Glutamatergic neuron (in vitro differentiated cells): ENCODE measurements at regions not wholly inside any gene's neighbourhood (a gene's known extent, or its start where the extent isn't known, plus 50 kb on each side); places are given as distances from the start of the nearest gene placed in this dataset.
A peak's percentile ranks its signal among the peaks of the same experiment; 100 is the strongest.

Experiments
- DNase-seq: peaks from one replicate; pipeline ENCODE4 v3.0.0; 2022
- H3K27ac Mint-ChIP-seq: one replicate; pipeline ENCODE4 v1.8.0; 2020; ENCODE audit warnings: mild to moderate bottlenecking, mixed read lengths, inconsistent platforms; ENCODE audit not compliant: unreplicated experiment
- H3K27me3 Mint-ChIP-seq: one replicate; pipeline ENCODE4 v1.8.0; 2020; ENCODE audit warnings: mild to moderate bottlenecking, moderate library complexity, mixed read lengths, inconsistent platforms; ENCODE audit not compliant: unreplicated experiment
- H3K36me3 Mint-ChIP-seq: one replicate; pipeline ENCODE4 v1.8.0; 2020; ENCODE audit warnings: mild to moderate bottlenecking, mixed read lengths, inconsistent platforms; ENCODE audit not compliant: unreplicated experiment
- H3K4me1 Mint-ChIP-seq: one replicate; pipeline ENCODE4 v1.8.0; 2020; ENCODE audit warnings: mild to moderate bottlenecking, low read depth, mixed read lengths, inconsistent platforms; ENCODE audit not compliant: unreplicated experiment
- H3K4me3 Mint-ChIP-seq: one replicate; pipeline ENCODE4 v1.8.0; 2020; ENCODE audit warnings: mild to moderate bottlenecking, mixed read lengths, inconsistent platforms; ENCODE audit not compliant: unreplicated experiment
- H3K9me3 Mint-ChIP-seq: one replicate; pipeline ENCODE4 v1.8.0; 2020; ENCODE audit warnings: mild to moderate bottlenecking, moderate library complexity, mixed read lengths, inconsistent platforms; ENCODE audit not compliant: unreplicated experiment
- CTCF ChIP-seq: fragments of 200-600 bp; sonication (generic); IDR thresholded peaks from one replicate; pipeline ENCODE4 v1.5.0; 2021; ENCODE audit not compliant: partially characterized antibody, unreplicated experiment

- DNase-seq: no peak
- H3K27ac Mint-ChIP-seq: no peak overlapping the region
- H3K27me3 Mint-ChIP-seq: no peaks in the 10 kb centered on the region
- no peaks in the 10 kb centered on the region for H3K36me3 Mint-ChIP-seq
- H3K4me1 Mint-ChIP-seq: peaks cover 27% of the 10 kb centered on the region
- no peak for TF ChIP-seq CTCF
- H3K4me3 Mint-ChIP-seq: no peak overlapping the region
- H3K9me3 Mint-ChIP-seq: peaks cover 2% of the 10 kb centered on the region
Measured at GRCh38 chr3:34852844-34853439, 786.4 kb upstream of the ARPP21 start.

- DNase-seq: no peak
- Mint-ChIP-seq H3K36me3 (no peaks in the 10 kb centered on the region), H3K9me3 (peaks cover 2% of the 10 kb centered on the region), H3K27me3 (no peaks in the 10 kb centered on the region), H3K27ac (peak overlapping the region; percentile 98), H3K4me1 (peaks cover 28% of the 10 kb centered on the region), H3K4me3 (peak overlapping the region; percentile 58)
- TF ChIP-seq CTCF: no peak
Measured at GRCh38 chr3:34856081-34856947, 783.0 kb upstream of the ARPP21 start.

- no peaks in the 10 kb centered on the region for H3K36me3 Mint-ChIP-seq
- H3K27ac Mint-ChIP-seq: no peak overlapping the region
- peaks cover 2% of the 10 kb centered on the region for H3K9me3 Mint-ChIP-seq
- peaks cover 44% of the 10 kb centered on the region for H3K4me1 Mint-ChIP-seq
- no peaks in the 10 kb centered on the region for H3K27me3 Mint-ChIP-seq
- no peak for TF ChIP-seq CTCF
- no peak for DNase-seq
- no peak overlapping the region for H3K4me3 Mint-ChIP-seq
Measured at GRCh38 chr3:34858067-34858660, 781.2 kb upstream of the ARPP21 start.

GRCh38 chr3:34859746-34860145 is 779.6 kb upstream of the ARPP21 start:
- Mint-ChIP-seq H3K4me3 (no peak overlapping the region), H3K27me3 (no peaks in the 10 kb centered on the region), H3K4me1 (peaks cover 52% of the 10 kb centered on the region), H3K27ac (no peak overlapping the region), H3K36me3 (no peaks in the 10 kb centered on the region), H3K9me3 (peaks cover 2% of the 10 kb centered on the region)
- DNase-seq: no peak
- TF ChIP-seq CTCF: no peak

- peaks cover 3% of the 10 kb centered on the region for H3K9me3 Mint-ChIP-seq
Measured at GRCh38 chr3:34862456-34862855, 776.9 kb upstream of the ARPP21 start.

More at GRCh38 chr3:34862456-34862855, 776.9 kb upstream of the ARPP21 start:
- TF ChIP-seq CTCF: no peak
- no peaks in the 10 kb centered on the region for H3K36me3 Mint-ChIP-seq
- no peak overlapping the region for H3K4me3 Mint-ChIP-seq
- peak overlapping the region; percentile 40 for H3K27ac Mint-ChIP-seq
- no peaks in the 10 kb centered on the region for H3K27me3 Mint-ChIP-seq
- peak; percentile 18 for DNase-seq
- H3K4me1 Mint-ChIP-seq: peaks cover 33% of the 10 kb centered on the region
